ENCODE measurements at regions not wholly inside any gene's neighbourhood (a gene's known extent, or its start where the extent isn't known, plus 50 kb on each side); places are given as distances from the start of the nearest gene placed in this dataset.

- Histone ChIP-seq H3K27ac (ENCODE audit: low read depth, low read length) (no peak overlapping the region), H3K27me3 (ENCODE audit: insufficient read depth, low read length) (no peaks in the 10 kb centered on the region), H3K36me3 (ENCODE audit: insufficient read depth, low read length) (no peaks in the 10 kb centered on the region), H3K79me2 (ENCODE audit: control insufficient read depth, insufficient read depth, low read length, unreplicated experiment) (no peaks in the 10 kb centered on the region), H3K4me3 (ENCODE audit: low read depth, low read length) (no peak overlapping the region), H2AFZ (ENCODE audit: low read length, unreplicated experiment) (no peak overlapping the region), H3K4me1 (ENCODE audit: control insufficient read depth, insufficient read depth, low read length, unreplicated experiment) (peaks cover 20% of the 10 kb centered on the region)
These were observed 394.5 kb upstream of the ATP2B1 start for GRCh38 chr12:90102957-90103652.

GRCh38 chr12:90100579-90100978 lies 391.9 kb upstream of the ATP2B1 start:
- Histone ChIP-seq H3K36me3 (ENCODE audit: insufficient read depth, low read length) (no peaks in the 10 kb centered on the region), H3K79me2 (ENCODE audit: control insufficient read depth, insufficient read depth, low read length, unreplicated experiment) (no peaks in the 10 kb centered on the region), H2AFZ (ENCODE audit: low read length, unreplicated experiment) (no peak overlapping the region), H3K27ac (ENCODE audit: low read depth, low read length) (no peak overlapping the region), H3K4me3 (ENCODE audit: low read depth, low read length) (no peak overlapping the region), H3K27me3 (ENCODE audit: insufficient read depth, low read length) (no peaks in the 10 kb centered on the region), H3K4me1 (ENCODE audit: control insufficient read depth, insufficient read depth, low read length, unreplicated experiment) (peaks cover 12% of the 10 kb centered on the region)

- H3K79me2 ChIP-seq (ENCODE audit: control insufficient read depth, insufficient read depth, low read length, unreplicated experiment): no peaks in the 10 kb centered on the region
- H3K27ac ChIP-seq (ENCODE audit: low read depth, low read length): no peak overlapping the region
- no peak overlapping the region for H2AFZ ChIP-seq (ENCODE audit: low read length, unreplicated experiment)
- H3K27me3 ChIP-seq (ENCODE audit: insufficient read depth, low read length): no peaks in the 10 kb centered on the region
- peaks cover 12% of the 10 kb centered on the region for H3K4me1 ChIP-seq (ENCODE audit: control insufficient read depth, insufficient read depth, low read length, unreplicated experiment)
- no peak overlapping the region for H3K4me3 ChIP-seq (ENCODE audit: low read depth, low read length)
- H3K36me3 ChIP-seq (ENCODE audit: insufficient read depth, low read length): no peaks in the 10 kb centered on the region
These were observed 390.6 kb upstream of the ATP2B1 start for GRCh38 chr12:90099288-90099687.

GRCh38 chr12:90098132-90098779 lies 389.6 kb upstream of the ATP2B1 start:
- no peak overlapping the region for H2AFZ ChIP-seq (ENCODE audit: low read length, unreplicated experiment)
- no peak overlapping the region for H3K4me3 ChIP-seq (ENCODE audit: low read depth, low read length)
- H3K79me2 ChIP-seq (ENCODE audit: control insufficient read depth, insufficient read depth, low read length, unreplicated experiment): no peaks in the 10 kb centered on the region
- H3K36me3 ChIP-seq (ENCODE audit: insufficient read depth, low read length): no peaks in the 10 kb centered on the region
- no peaks in the 10 kb centered on the region for H3K27me3 ChIP-seq (ENCODE audit: insufficient read depth, low read length)
- H3K4me1 ChIP-seq (ENCODE audit: control insufficient read depth, insufficient read depth, low read length, unreplicated experiment): peaks cover 12% of the 10 kb centered on the region
- H3K27ac ChIP-seq (ENCODE audit: low read depth, low read length): no peak overlapping the region

- Histone ChIP-seq H3K27ac (ENCODE audit: low read depth, low read length) (peak overlapping the region; percentile 95), H2AFZ (ENCODE audit: low read length, unreplicated experiment) (no peak overlapping the region)
These were observed 383.2 kb upstream of the ATP2B1 start for GRCh38 chr12:90091809-90092208.

GRCh38 chr12:90090929-90091651 lies 382.5 kb upstream of the ATP2B1 start:
- Histone ChIP-seq H3K4me1 (ENCODE audit: control insufficient read depth, insufficient read depth, low read length, unreplicated experiment) (peaks cover 24% of the 10 kb centered on the region), H3K27me3 (ENCODE audit: insufficient read depth, low read length) (no peaks in the 10 kb centered on the region), H3K36me3 (ENCODE audit: insufficient read depth, low read length) (no peaks in the 10 kb centered on the region), H3K79me2 (ENCODE audit: control insufficient read depth, insufficient read depth, low read length, unreplicated experiment) (no peaks in the 10 kb centered on the region), H2AFZ (ENCODE audit: low read length, unreplicated experiment) (peak overlapping the region; percentile 79), H3K27ac (ENCODE audit: low read depth, low read length) (peak overlapping the region; percentile 95), H3K4me3 (ENCODE audit: low read depth, low read length) (peak overlapping the region; percentile 25; the same call in 1 of the 2 replicates)

More at GRCh38 chr12:90091809-90092208, 383.2 kb upstream of the ATP2B1 start:
- Histone ChIP-seq H3K36me3 (ENCODE audit: insufficient read depth, low read length) (no peaks in the 10 kb centered on the region), H3K4me3 (ENCODE audit: low read depth, low read length) (no peak overlapping the region), H3K79me2 (ENCODE audit: control insufficient read depth, insufficient read depth, low read length, unreplicated experiment) (no peaks in the 10 kb centered on the region), H3K4me1 (ENCODE audit: control insufficient read depth, insufficient read depth, low read length, unreplicated experiment) (peaks cover 17% of the 10 kb centered on the region), H3K27me3 (ENCODE audit: insufficient read depth, low read length) (no peaks in the 10 kb centered on the region)

GRCh38 chr12:90086281-90086680 lies 377.6 kb upstream of the ATP2B1 start:
- no peak overlapping the region for H3K4me3 ChIP-seq (ENCODE audit: low read depth, low read length)
- H3K36me3 ChIP-seq (ENCODE audit: insufficient read depth, low read length): no peaks in the 10 kb centered on the region
- no peak overlapping the region for H2AFZ ChIP-seq (ENCODE audit: low read length, unreplicated experiment)
- H3K27me3 ChIP-seq (ENCODE audit: insufficient read depth, low read length): no peaks in the 10 kb centered on the region
- no peaks in the 10 kb centered on the region for H3K79me2 ChIP-seq (ENCODE audit: control insufficient read depth, insufficient read depth, low read length, unreplicated experiment)
- H3K4me1 ChIP-seq (ENCODE audit: control insufficient read depth, insufficient read depth, low read length, unreplicated experiment): peaks cover 36% of the 10 kb centered on the region
- H3K27ac ChIP-seq (ENCODE audit: low read depth, low read length): no peak overlapping the region

- peak overlapping the region; percentile 57 for H2AFZ ChIP-seq (ENCODE audit: low read length, unreplicated experiment)
- H3K4me1 ChIP-seq (ENCODE audit: control insufficient read depth, insufficient read depth, low read length, unreplicated experiment): peaks cover 31% of the 10 kb centered on the region
- H3K27me3 ChIP-seq (ENCODE audit: insufficient read depth, low read length): no peaks in the 10 kb centered on the region
- no peaks in the 10 kb centered on the region for H3K36me3 ChIP-seq (ENCODE audit: insufficient read depth, low read length)
- H3K27ac ChIP-seq (ENCODE audit: low read depth, low read length): no peak overlapping the region
- H3K4me3 ChIP-seq (ENCODE audit: low read depth, low read length): peak overlapping the region; percentile 21; the same call in 1 of the 2 replicates
- no peaks in the 10 kb centered on the region for H3K79me2 ChIP-seq (ENCODE audit: control insufficient read depth, insufficient read depth, low read length, unreplicated experiment)
These were observed 377.0 kb upstream of the ATP2B1 start for GRCh38 chr12:90085494-90086274.

GRCh38 chr12:90084018-90084417 lies 375.4 kb upstream of the ATP2B1 start:
- Histone ChIP-seq H3K27me3 (ENCODE audit: insufficient read depth, low read length) (no peaks in the 10 kb centered on the region), H3K79me2 (ENCODE audit: control insufficient read depth, insufficient read depth, low read length, unreplicated experiment) (no peaks in the 10 kb centered on the region), H3K27ac (ENCODE audit: low read depth, low read length) (no peak overlapping the region), H2AFZ (ENCODE audit: low read length, unreplicated experiment) (no peak overlapping the region), H3K36me3 (ENCODE audit: insufficient read depth, low read length) (no peaks in the 10 kb centered on the region), H3K4me3 (ENCODE audit: low read depth, low read length) (no peak overlapping the region), H3K4me1 (ENCODE audit: control insufficient read depth, insufficient read depth, low read length, unreplicated experiment) (peaks cover 27% of the 10 kb centered on the region)

GRCh38 chr12:90080616-90081015 lies 372.0 kb upstream of the ATP2B1 start:
- Histone ChIP-seq H3K4me3 (ENCODE audit: low read depth, low read length) (no peak overlapping the region), H3K79me2 (ENCODE audit: control insufficient read depth, insufficient read depth, low read length, unreplicated experiment) (no peaks in the 10 kb centered on the region), H2AFZ (ENCODE audit: low read length, unreplicated experiment) (no peak overlapping the region), H3K27ac (ENCODE audit: low read depth, low read length) (no peak overlapping the region), H3K4me1 (ENCODE audit: control insufficient read depth, insufficient read depth, low read length, unreplicated experiment) (peaks cover 13% of the 10 kb centered on the region), H3K36me3 (ENCODE audit: insufficient read depth, low read length) (no peaks in the 10 kb centered on the region), H3K27me3 (ENCODE audit: insufficient read depth, low read length) (0 out of 2 replicates have a peak, but pooled peaks cover 4% of the 10 kb centered on the region)
